Islet precursor cell (in vitro differentiated cells): ENCODE measurements at regions not wholly inside any gene's neighbourhood (a gene's known extent, or its start where the extent isn't known, plus 50 kb on each side); places are given as distances from the start of the nearest gene placed in this dataset.
"Not testable (repeated sequence)": the region's sequence is repeated elsewhere in the genome, so short reads cannot be mapped to it uniquely, and the experiment has no call there.

Source experiments
- DNase-seq: peaks from one replicate; pipeline ENCODE4 v3.0.0-alpha.2; 2018

DNA sequence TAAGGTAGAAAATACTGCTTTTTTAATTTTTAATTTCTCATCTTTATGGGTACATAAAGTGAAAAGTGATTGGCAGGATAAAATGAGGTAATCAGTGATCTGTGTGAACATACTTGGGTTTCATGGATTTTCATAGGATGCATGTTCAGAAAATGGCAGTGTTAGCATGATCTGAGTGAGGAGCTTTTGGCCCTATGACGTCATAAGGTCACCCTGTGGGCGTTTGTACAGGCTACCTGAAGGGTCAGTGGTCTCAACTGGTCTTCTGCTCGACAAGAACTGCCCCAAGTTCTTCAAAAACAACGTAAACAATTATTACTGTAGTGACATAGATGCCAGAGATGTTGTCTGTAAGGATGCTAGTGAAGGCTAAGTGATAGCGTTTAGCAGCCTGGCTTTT is 124.5 kb upstream of the OSTN start:
- no peak for DNase-seq

GRCh38 chr3:191070762-191071403 is 128.2 kb upstream of the OSTN start:
- DNase-seq = no peak

DNA sequence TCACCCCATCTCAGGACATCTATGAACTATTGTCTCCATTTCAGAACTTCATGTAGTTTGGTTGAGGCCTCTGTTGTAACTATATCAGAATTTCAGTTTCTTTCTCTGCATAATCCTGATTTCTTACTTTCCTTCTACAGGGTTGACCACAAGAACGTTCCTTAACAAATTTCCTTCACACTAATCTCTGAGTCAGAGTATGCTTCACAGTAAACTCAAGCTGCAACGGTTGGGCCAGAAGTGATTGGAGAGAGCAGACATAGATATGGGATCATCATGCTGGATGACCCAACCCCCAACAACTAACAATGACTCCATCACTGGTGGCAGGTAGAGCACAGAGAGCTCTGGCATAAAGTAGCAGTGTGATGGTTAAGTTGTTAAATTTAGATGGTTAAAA is 128.8 kb upstream of the OSTN start:
- no peak for DNase-seq

DNA sequence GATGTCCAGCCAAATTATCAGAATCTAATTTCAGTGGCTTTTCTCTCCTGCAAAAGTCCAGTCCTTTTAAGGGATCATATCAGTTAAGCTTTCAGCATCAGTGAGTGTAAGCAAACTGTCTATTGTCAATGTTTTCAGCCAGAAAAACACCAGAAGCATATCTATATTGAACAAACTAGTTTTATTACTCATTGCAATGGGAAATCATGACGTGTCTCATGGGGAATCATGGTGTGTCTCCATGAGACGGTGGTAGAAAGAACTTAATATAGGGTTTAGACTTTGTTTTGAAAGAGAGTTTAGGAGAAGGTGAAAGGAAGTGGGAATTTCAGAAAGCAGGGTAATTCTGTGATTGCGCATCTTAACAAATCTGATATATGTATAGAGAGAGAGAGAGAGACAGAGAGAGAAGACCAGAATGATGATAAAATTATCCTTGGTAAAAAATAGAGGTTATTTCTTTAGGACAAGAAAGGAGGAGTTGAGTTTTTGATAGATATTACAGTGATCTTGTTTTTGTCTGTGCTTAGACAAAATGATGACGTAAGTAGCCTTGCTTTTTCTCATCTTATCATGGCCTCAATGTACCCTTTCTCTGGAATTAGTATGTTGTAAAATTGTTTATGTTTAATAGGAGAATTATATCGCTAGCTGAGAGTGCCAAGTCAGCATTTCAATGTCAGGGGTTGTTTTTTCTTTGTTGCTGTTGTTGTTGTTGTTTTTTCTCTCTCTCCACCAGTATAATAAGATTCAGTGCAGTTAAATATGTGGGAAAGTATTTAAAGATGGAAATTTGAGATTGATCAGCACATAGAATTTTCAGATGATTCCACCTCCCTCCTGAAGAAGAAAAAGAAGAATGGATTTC is 129.9 kb upstream of the OSTN start:
- DNase-seq = no peak

GRCh38 chr3:191066669-191067068 is 132.4 kb upstream of the OSTN start:
- no peak for DNase-seq

DNA sequence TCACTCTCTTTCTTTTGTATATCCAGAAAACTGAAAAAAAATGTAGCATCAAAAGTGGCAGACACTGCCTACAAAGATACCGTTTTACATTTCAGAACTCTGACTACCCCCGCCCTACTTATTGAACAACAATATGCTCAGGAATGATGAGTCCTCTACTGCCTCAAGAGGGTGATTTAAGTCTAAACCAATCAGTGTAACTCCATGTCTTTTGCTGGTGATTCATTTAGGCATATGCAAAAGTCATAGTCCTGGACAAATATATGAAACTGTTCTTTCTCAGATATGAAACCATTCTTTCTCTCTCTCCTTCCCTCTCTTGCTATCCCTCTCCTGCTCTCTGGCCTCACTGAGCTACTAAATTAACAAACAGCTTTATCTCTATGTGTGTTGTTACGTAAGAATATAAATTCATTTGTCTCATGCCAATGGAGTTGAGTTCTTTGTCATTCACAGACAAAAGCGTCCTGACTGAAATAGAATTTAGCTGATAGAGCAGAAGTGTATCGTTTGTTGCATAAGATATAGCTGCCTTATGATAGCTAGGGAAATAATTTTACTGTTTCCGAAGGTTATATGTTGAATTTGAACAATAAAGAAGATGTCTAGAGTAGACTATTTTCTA is 133.7 kb upstream of the OSTN start:
- no peak for DNase-seq

DNA sequence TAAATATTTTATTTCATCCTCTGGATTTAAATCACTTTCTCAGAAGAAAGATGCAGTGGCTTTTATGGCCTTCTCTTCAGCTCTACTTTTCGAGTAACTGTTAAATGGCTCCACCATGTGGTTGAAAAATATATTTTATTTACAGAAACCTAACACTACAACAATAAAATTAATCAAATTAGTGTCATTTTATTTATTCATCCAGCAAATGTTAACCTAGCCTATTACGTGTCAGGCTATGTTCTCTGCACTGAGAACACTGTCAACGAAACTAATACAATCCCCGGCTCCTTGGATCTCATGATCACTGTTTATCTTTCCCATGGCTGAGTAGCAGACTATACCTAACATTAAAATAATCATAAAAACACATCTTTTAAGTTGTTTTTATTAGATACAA is 148.0 kb upstream of the OSTN start:
- no peak for DNase-seq

DNA sequence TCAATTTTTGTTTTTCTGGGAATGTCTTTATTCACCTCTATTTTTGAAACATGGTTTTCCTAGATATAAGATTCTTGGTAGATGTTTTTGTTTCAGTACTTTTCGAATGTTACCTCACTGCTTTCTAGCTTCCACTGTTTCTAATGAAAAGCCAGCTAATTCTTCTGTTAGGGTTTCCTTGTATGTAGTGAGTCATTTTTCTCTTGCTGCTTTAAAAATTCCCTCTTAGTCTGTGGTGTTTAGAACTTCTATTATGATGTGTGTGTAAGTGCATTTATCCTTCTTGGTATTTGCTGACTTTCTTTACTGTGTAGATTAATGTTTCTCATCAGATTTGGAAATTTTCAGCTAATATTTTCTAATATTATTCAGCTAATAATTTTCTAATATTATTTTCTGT is 151.1 kb upstream of the OSTN start:
- no peak for DNase-seq

DNA sequence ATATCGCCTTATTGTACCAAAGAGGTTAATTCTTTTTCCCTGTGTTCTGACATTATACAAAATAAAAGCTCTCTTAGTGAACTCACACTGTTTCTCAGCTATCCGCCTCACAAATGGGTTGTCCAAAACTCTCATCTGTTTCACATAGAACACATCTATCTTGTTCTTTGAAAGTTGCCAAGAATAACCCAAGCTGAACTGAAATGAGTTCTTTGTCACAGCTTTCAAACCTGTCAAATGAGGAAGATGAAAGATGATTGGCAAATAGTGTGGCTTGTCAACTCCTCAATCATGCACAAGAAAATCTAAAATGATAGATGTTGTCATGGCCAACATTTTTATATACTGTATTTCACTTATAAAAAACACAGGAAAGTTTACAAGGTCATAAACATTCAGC is 168.1 kb upstream of the OSTN start:
- no peak for DNase-seq

GRCh38 chr3:191030491-191030890 is 168.0 kb upstream of the GMNC start:
- DNase-seq = no peak

DNA sequence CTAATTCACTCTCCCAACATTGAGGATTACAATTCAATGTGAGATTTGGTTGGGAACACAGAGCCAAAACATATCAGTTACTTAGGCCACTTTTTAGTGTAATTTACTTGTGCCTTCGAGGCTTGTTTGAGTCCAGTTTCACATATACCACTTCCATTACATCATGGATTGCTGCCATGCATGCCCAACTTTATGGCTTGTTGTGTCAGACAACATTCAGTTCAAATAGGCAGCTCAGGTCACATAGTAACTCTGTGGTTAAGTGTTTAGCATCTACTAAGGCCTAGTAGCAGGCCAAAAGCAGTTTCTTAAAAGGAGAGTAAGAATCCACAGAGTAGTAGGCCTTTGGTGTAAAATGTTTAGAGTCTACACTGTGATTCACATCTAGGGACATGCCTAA is 164.3 kb upstream of the GMNC start:
- no peak for DNase-seq

DNA sequence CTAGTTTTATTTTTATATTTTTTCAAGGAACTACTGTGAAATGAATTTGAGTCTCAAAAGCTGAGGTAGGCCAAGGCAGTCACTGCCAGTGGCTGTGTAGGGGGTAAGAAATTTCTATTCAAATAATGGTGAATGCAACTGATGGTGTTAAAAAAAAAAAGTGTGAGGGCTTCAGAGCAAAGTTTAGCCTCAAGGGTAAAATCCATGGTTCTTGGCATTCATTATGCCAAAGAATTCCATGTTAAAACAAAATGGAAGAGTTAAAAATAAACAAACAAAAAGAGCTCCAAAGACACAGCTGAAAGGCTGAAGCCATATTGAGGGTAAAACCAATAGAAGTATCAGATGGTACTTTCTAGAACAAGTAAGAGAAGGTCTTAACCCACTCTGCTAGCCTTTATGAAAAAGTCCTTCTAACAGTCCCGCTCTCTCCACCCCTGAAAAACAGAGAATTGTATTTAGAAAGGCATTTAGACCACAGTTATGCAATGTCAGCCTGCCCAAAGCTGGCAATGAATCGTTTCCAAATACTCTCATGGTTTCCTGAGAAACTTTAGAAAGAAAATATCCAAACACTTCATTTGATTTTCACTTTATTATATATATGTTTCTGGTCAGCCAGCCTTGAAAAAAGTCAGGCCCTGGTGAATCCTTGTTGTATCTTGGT is 158.4 kb upstream of the GMNC start:
- no peak for DNase-seq

- DNase-seq = no peak
Observed at GRCh38 chr3:191019855-191020254, 157.4 kb upstream of the GMNC start.

DNA sequence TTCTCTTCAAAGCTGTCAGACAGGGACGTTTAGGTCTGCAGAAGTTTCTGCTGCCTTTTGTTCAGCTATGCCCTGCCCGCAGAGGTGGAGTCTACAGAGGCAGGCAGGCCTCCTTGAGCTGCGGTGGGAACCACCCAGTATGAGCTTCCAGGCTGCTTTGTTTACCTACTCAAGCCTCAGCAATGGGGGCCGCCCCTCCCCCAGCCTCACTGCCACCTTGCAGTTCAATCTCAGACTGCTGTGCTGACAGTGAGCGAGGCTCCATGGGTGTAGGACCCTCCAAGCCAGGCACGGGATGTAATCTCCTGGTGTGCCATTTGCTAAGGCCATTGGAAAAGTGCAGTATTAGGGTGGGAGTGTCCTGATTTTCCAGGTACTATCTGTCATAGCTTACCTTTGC is 153.5 kb upstream of the GMNC start:
- not testable (repeated sequence) for DNase-seq

GRCh38 chr3:191008074-191008473 is 145.6 kb upstream of the GMNC start:
- no peak for DNase-seq

- peak; percentile 78 for DNase-seq
Observed at GRCh38 chr3:191005790-191006189, 143.3 kb upstream of the GMNC start.

DNA sequence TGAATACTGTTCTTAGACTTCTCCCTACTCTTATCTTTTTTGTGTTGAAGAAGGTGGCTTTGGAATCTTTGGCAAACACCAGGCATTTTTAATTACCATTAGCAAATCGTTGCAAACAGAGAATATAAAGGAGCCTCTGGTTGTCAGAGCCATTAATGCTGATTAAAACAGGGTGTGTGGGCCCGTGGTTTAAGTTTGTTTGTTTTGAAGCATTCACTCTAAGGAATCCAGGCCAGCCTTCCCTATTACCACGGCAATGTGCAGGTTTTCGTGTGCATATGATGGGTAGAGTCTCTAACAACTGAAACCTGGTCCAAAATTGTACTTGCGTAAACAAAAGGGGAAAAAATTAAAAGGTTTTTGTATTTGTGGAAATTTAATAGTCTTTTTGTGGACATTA is 141.2 kb upstream of the GMNC start:
- DNase-seq = no peak

- DNase-seq = no peak
Observed at GRCh38 chr3:190996181-190996775, 133.8 kb upstream of the GMNC start.

- DNase-seq = no peak
Observed at GRCh38 chr3:190995156-190995555, 132.7 kb upstream of the GMNC start.

DNA sequence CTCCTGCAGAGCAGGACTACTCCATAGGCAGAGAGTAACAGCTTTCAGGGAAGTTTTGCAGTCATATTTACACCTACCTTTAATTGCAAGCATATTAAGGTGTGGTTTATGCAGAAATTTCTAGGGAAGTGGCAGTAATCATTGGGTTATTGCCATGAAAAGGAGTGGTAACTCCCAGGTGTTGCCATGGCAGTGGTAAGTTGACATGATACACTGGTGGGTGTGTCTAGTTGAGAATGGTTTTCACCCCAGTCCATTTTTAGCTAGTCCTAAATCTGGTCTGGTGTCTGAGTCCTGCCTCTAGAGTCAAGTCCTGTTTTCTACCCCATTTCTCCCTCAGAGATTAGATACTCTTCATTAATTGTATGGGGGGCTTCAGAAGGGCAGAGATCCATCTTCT is 128.4 kb upstream of the GMNC start:
- no peak for DNase-seq

DNA sequence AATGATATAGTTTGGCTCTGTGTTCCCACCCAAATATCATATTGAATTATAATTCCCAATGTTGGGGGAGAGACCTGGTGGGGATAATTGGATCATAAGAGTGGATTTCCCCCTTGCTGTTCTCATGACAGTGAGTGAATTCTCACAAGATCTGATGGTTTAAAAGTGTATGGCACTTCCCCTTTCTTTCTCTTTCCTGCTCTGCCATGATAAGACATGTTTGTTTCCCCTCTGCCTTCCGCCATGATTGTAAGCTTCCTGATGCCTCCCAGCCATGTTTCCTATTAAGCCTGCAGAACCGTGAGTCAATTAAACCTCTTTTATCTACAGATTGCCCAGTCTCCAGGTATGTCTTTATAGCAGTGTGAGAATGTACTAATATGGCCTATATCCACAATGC is 126.7 kb upstream of the GMNC start:
- no peak for DNase-seq

DNA sequence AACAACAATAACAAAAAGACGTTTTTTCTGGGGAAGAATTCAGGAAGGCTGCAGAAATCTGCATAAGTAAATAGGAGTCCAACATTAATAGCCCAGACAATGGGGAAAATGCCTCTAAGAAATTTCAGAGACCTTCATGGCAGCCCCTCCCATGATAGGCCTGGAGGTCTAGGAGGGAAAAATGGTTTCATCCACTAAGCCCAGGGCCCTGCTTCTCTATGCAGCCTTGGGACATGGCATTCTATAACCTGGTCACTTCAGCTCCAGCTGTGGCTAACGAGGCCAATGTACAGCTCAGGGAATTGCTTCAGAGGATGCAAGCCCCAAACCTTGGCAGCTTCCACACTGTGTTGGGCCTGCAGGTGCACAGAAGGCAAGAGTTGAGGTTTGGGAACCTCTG is 125.6 kb upstream of the GMNC start:
- no peak for DNase-seq
